Mesenchymal stem cell (in vitro differentiated cells and primary cell): ENCODE measurements at regions not wholly inside any gene's neighbourhood (a gene's known extent, or its start where the extent isn't known, plus 50 kb on each side); places are given as distances from the start of the nearest gene placed in this dataset.

Experiments
- DNase-seq: peaks from one replicate; pipeline ENCODE4 v3.0.0-alpha.2; 2013
- H2AFZ ChIP-seq: one replicate; pipeline ENCODE4 v1.6.1; 2013; ENCODE audit warnings: low read depth, mild to moderate bottlenecking, control low read depth, inconsistent platforms, low read length, moderate library complexity
- H2AK5ac ChIP-seq: 2 replicates; pipeline ENCODE4 v1.6.1; 2013; ENCODE audit warnings: low read length, moderate library complexity, mild to moderate bottlenecking, inconsistent platforms; ENCODE audit not compliant: severe bottlenecking
- H2BK120ac ChIP-seq: one replicate; pipeline ENCODE4 v1.6.1; 2013; ENCODE audit warnings: low read depth, mild to moderate bottlenecking, inconsistent platforms, low read length, moderate library complexity
- H2BK12ac ChIP-seq, 2 experiments: one replicate each; pipeline ENCODE4 v1.6.1; 2013; ENCODE audit warnings: inconsistent platforms in 2 of 2, low read length in 2 of 2, mild to moderate bottlenecking in 2 of 2, moderate library complexity in 2 of 2, control low read depth in 1 of 2
- H2BK15ac ChIP-seq: one replicate; pipeline ENCODE4 v1.6.1; 2013; ENCODE audit warnings: mild to moderate bottlenecking, low read depth, inconsistent platforms; ENCODE audit not compliant: poor library complexity, severe bottlenecking
- H2BK5ac ChIP-seq: 2 replicates; pipeline ENCODE4 v1.6.1; 2013; ENCODE audit warnings: low read depth, mild to moderate bottlenecking, low read length, control low read depth, inconsistent platforms; ENCODE audit not compliant: poor library complexity, severe bottlenecking
- H3K14ac ChIP-seq, 2 experiments: one replicate each; pipeline ENCODE4 v1.6.1; 2013; ENCODE audit warnings: inconsistent platforms in 2 of 2, low read length in 2 of 2, control low read depth in 1 of 2, mild to moderate bottlenecking in 1 of 2, moderate library complexity in 1 of 2
- H3K18ac ChIP-seq, 2 experiments: one replicate each; pipeline ENCODE4 v1.6.1; 2013; ENCODE audit warnings: inconsistent platforms in 2 of 2, low read length in 2 of 2, control low read depth in 1 of 2, low read depth in 1 of 2, mild to moderate bottlenecking in 1 of 2
- H3K23ac ChIP-seq, 2 experiments: one replicate each; pipeline ENCODE4 v1.6.1; 2013; ENCODE audit warnings: inconsistent platforms in 2 of 2, low read length in 2 of 2, mild to moderate bottlenecking in 2 of 2, moderate library complexity in 2 of 2, control low read depth in 1 of 2
- H3K27ac ChIP-seq: 2 replicates; pipeline ENCODE4 v1.5.1; 2013; ENCODE audit warnings: mild to moderate bottlenecking, moderate library complexity, low read length, control low read depth, inconsistent platforms; ENCODE audit not compliant: poor library complexity, severe bottlenecking
- H3K27me3 ChIP-seq, 2 experiments: 2 replicates each; pipeline versions ENCODE4 v1.6.1 to v1.7.0; 2013; ENCODE audit warnings: low read length in 2 of 2, mild to moderate bottlenecking in 2 of 2, moderate library complexity in 2 of 2, control low read depth in 1 of 2, inconsistent platforms in 1 of 2; ENCODE audit not compliant: control insufficient read depth in 1 of 2, insufficient read depth in 1 of 2
- H3K36me3 ChIP-seq, 2 experiments: 2 replicates each; pipeline versions ENCODE4 v1.6.1 to v1.7.0; 2013; ENCODE audit warnings: low read length in 2 of 2, control low read depth in 1 of 2, inconsistent platforms in 1 of 2, low read depth in 1 of 2, mild to moderate bottlenecking in 1 of 2; ENCODE audit not compliant: insufficient read depth in 2 of 2, control insufficient read depth in 1 of 2
- H3K4ac ChIP-seq, 2 experiments: one replicate each; pipeline ENCODE4 v1.6.1; 2013; ENCODE audit warnings: inconsistent platforms in 2 of 2, low read length in 2 of 2, mild to moderate bottlenecking in 2 of 2, moderate library complexity in 2 of 2, control low read depth in 1 of 2, low read depth in 1 of 2
- H3K4me1 ChIP-seq: 2 replicates; pipeline ENCODE4 v1.6.1; 2013; ENCODE audit warnings: low read depth, low read length, control low read depth; ENCODE audit not compliant: control insufficient read depth, insufficient read depth
- H3K4me2 ChIP-seq: 2 replicates; pipeline ENCODE4 v1.6.1; 2013; ENCODE audit warnings: low read length, mild to moderate bottlenecking, inconsistent platforms; ENCODE audit not compliant: poor library complexity, severe bottlenecking
- H3K4me3 ChIP-seq, 2 experiments: 2 replicates each; pipeline versions ENCODE4 v1.5.1 to v1.7.0; 2013; ENCODE audit warnings: low read length in 2 of 2, mild to moderate bottlenecking in 2 of 2, control low read depth in 1 of 2, low read depth in 1 of 2; ENCODE audit not compliant: insufficient read depth in 1 of 2
- H3K79me1 ChIP-seq: replicated peaks from 2 replicates; pipeline ENCODE4 v1.6.1; 2013; ENCODE audit warnings: mild to moderate bottlenecking, control low read depth, low read length, inconsistent platforms; ENCODE audit not compliant: poor library complexity, severe bottlenecking
- H3K9ac ChIP-seq: 2 replicates; pipeline ENCODE4 v1.7.0; 2013; ENCODE audit warnings: mild to moderate bottlenecking, low read length, moderate library complexity
- H3K9me3 ChIP-seq: 2 replicates; pipeline ENCODE4 v1.7.0; 2013; ENCODE audit warnings: mild to moderate bottlenecking, low read length; ENCODE audit not compliant: control insufficient read depth
- H4K8ac ChIP-seq: one replicate; pipeline ENCODE4 v1.6.1; 2013; ENCODE audit warnings: inconsistent platforms, mild to moderate bottlenecking, low read length, moderate library complexity
- H4K91ac ChIP-seq: one replicate; pipeline ENCODE4 v1.6.1; 2013; ENCODE audit warnings: mild to moderate bottlenecking, low read length, inconsistent platforms
- WGBS: methylation state at CpG from one replicate; pipeline ENCODE4 v1.1.7; 2013; ENCODE audit warnings: mixed read lengths; 5-methylcytosine and 5-hydroxymethylcytosine counted together

DNA sequence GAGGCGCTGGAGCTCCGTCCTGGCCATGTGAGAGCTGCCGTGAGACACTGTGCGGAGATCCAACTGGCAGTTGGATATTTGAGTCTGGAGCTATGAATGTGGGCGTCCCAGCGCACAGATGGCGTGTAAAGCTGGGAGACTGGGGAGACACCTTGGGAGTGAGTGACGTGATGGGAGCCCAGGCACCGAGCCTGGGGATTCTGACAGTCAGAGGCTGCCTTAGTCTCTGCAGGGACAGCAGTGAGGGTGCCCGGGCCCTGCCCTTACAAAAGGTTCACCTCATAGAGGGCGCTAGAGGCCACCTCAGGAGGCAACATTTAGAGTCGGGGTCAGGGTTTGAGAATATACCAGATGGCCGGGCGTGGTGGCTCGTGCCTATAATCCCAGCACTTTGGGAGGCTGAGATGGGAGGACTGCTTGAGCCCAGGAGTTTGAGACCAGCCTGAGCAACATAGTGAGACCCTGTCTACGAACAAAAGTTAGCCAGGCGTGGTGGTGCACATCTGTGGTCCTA is 194.1 kb upstream of the GSE1 start:
- peaks cover 0 to 8% of the 10 kb centered on the region in 2 experiments for H3K36me3 ChIP-seq
- no peaks in the 10 kb centered on the region for H3K27me3 ChIP-seq
- no peak overlapping the region for H3K23ac ChIP-seq
- peaks cover 15% of the 10 kb centered on the region for H3K79me1 ChIP-seq
- no peaks in the 10 kb centered on the region for H3K9me3 ChIP-seq
- no peak overlapping the region for H3K4ac ChIP-seq
- no peak overlapping the region for H3K4me3 ChIP-seq
- peak overlapping the region; percentile 81 for H4K91ac ChIP-seq
- 90% methylated on average over 17 of the region's 17 CpGs for WGBS
- H3K9ac ChIP-seq = no peak overlapping the region
- H2AK5ac ChIP-seq = peak overlapping the region; percentile 49
- H2BK12ac ChIP-seq = peak overlapping the region in 1 of 2 experiments; percentile 80
- no peak overlapping the region for H2BK15ac ChIP-seq
- no peak for DNase-seq
- peaks cover 51% of the 10 kb centered on the region for H3K4me1 ChIP-seq
- no peak overlapping the region for H3K4me2 ChIP-seq
- peak overlapping the region; percentile 28 for H4K8ac ChIP-seq
- no peak overlapping the region for H2BK5ac ChIP-seq
- H3K18ac ChIP-seq = peak overlapping the region in 1 of 2 experiments; percentile 28
- peak overlapping the region in 1 of 2 experiments; percentile 18 for H3K14ac ChIP-seq
- H3K27ac ChIP-seq = no peak overlapping the region
- no peak overlapping the region for H2BK120ac ChIP-seq
- H2AFZ ChIP-seq = no peak overlapping the region

DNA sequence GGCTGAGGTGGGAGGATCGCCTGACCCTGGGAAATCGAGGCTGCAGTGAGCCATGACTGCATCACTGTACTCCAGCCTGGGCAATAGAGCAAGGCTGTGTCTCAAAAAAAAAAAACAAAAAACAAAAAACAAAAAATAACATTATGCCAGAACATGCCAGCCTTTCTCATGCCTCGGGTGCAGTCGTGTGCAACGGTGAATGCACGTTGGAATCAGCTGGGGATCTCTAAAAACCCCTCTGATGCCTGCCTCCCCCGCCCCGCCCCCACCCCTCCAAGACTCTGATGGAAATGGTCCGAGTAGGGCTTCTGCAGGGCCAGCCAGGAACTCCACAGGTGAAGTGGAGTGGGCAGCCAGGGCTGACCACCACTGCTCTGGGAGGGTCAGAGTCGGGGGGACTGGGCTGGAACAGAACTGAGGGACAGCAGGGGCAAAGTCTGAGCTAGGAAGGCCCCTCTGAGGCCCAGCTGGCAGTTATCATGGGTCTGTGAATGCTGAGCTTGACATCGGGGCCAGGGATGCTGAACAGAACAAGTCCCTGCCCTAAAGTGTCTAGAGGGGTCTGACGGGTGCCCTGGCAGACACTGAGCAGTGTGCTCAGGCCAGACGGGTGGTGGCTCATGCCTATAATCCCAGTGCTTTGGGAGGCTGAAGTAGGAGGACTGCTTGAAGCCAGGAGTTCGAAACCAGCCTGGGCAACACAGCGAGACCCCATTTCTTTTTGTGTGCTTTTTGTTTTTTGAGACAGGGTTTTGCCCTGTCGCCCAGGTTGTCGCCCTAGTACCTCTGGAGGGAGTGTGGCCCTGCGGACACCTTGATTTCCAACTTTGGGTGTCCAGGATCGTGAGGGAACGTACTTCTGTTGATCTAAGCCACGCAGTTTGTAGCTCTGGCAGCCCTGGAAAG is 193.4 kb upstream of the GSE1 start:
- Histone ChIP-seq H3K14ac (no peak overlapping the region), H3K23ac (no peak overlapping the region), H3K27me3 (no peaks in the 10 kb centered on the region), H3K9ac (no peak overlapping the region), H2AK5ac (peak overlapping the region; percentile 7), H4K91ac (no peak overlapping the region), H3K79me1 (peaks cover 15% of the 10 kb centered on the region), H2AFZ (no peak overlapping the region), H2BK5ac (no peak overlapping the region), H3K27ac (no peak overlapping the region), H3K9me3 (no peaks in the 10 kb centered on the region), H3K4me1 (peaks cover 51% of the 10 kb centered on the region), H3K18ac (peak overlapping the region in 1 of 2 experiments; percentile 45), H3K4me3 (no peak overlapping the region), H3K36me3 (peaks cover 0 to 8% of the 10 kb centered on the region in 2 experiments), H2BK12ac (peak overlapping the region in 1 of 2 experiments; percentile 80), H2BK15ac (no peak overlapping the region), H4K8ac (peak overlapping the region; percentile 16), H2BK120ac (no peak overlapping the region), H3K4ac (peak overlapping the region in 1 of 2 experiments; percentile 2), H3K4me2 (no peak overlapping the region)
- DNase-seq = no peak
- 91% methylated on average over 21 of the region's 21 CpGs for WGBS

DNA sequence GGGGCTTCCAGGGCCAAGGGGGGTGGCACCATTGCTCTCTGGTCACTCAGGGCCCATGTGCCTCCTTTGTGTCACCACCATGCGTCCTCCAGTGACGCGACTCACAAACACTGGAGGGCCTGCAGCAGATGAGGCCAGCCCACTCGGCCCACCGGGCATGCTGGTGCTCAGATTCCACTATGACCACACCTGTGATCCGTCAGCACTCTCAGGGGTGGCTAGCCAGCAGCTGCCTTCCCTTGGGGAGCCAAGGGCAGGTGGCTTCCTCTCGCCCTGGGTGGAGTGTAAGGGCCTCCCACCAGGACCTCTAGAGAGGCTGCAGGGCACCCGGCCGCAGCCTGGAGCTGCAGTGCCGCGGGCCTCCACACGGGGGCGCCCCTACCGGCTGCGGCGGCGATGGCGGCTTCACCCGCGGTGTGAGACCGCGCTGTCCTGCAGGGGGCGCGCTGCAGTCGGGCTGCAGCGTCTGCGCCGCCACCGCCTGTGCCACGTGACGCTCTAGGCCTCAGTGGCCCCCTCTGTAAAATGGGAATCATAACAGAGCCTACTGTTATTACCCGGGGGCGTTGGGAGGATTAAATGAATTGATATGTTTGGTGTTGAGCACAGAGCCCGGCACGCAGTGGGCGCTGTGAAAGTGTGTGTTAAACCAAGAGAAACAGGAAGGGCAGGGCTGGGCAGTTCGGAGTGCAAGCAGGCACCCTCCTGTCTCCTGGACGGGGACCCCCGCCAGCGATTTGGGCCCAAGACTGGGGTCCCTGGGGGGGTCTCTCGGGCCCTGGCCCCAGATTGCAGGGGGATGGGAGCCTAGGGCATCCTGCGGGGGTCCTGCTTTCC is 192.4 kb upstream of the GSE1 start:
- no peak overlapping the region for H4K91ac ChIP-seq
- no peak overlapping the region for H3K23ac ChIP-seq
- H3K4me2 ChIP-seq = no peak overlapping the region
- no peak overlapping the region for H3K4me3 ChIP-seq
- H2BK12ac ChIP-seq = peak overlapping the region in 1 of 2 experiments; percentile 63
- peaks cover 51% of the 10 kb centered on the region for H3K4me1 ChIP-seq
- peak overlapping the region; percentile 2 to 22 for H3K4ac ChIP-seq
- H2AFZ ChIP-seq = no peak overlapping the region
- no peaks in the 10 kb centered on the region for H3K27me3 ChIP-seq
- H3K18ac ChIP-seq = peak overlapping the region; percentile 2 to 58
- no peak overlapping the region for H2BK5ac ChIP-seq
- 47% methylated on average over 42 of the region's 42 CpGs for WGBS
- peak overlapping the region; percentile 7 for H2AK5ac ChIP-seq
- H3K36me3 ChIP-seq = peaks cover 0 to 8% of the 10 kb centered on the region in 2 experiments
- H2BK15ac ChIP-seq = no peak overlapping the region
- H3K79me1 ChIP-seq = peaks cover 15% of the 10 kb centered on the region
- no peak overlapping the region for H2BK120ac ChIP-seq
- H3K14ac ChIP-seq = no peak overlapping the region
- H3K27ac ChIP-seq = no peak overlapping the region
- H4K8ac ChIP-seq = peak overlapping the region; percentile 16
- no peak overlapping the region for H3K9ac ChIP-seq
- peak; percentile 29 for DNase-seq
- H3K9me3 ChIP-seq = no peaks in the 10 kb centered on the region
